Upper lobe of left lung (tissue), 4 donors: ENCODE measurements at regions not wholly inside any gene's neighbourhood (a gene's known extent, or its start where the extent isn't known, plus 50 kb on each side); places are given as distances from the start of the nearest gene placed in this dataset.

ENCODE experiments used
- POLR2A ChIP-seq, 4 donors: fragments of 450-650 bp; IDR thresholded peaks; one replicate each; pipeline ENCODE4 v1.5.1; 2016 to 2017; ENCODE audit warnings: antibody characterized with exemption in 4 of 4, mild to moderate bottlenecking in 2 of 4
- TF ChIP-seq, protein P1 (sequence below), 6 experiments: fragments of 450-650 bp in 4 of 6; fragments of 200-600 bp in 2 of 6; sonication (generic) in 2 of 6; IDR thresholded peaks; one replicate each; pipeline ENCODE4 v1.5.1; 2016 to 2019; ENCODE audit warnings: antibody characterized with exemption in 6 of 6

DNA sequence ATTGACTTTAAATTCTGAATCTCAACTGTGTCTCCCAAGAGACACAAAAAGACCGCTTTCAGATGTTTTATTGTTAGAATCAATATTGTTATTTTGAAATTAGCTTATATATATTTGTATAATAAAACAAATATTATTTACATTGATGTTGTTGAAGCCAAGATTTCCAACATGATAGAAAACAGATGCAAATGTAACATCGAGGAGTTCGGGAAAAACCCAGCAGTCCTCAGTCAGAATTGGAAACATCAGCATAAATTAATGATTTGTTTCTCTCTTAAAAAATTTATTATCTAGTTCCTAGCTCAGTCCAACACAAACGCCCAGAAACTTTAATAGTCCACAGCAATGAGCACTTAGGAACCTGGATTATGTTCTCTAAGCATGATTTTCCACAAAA is 1330.4 kb downstream of the TBC1D22A start:
- TF ChIP-seq, protein P1, sequence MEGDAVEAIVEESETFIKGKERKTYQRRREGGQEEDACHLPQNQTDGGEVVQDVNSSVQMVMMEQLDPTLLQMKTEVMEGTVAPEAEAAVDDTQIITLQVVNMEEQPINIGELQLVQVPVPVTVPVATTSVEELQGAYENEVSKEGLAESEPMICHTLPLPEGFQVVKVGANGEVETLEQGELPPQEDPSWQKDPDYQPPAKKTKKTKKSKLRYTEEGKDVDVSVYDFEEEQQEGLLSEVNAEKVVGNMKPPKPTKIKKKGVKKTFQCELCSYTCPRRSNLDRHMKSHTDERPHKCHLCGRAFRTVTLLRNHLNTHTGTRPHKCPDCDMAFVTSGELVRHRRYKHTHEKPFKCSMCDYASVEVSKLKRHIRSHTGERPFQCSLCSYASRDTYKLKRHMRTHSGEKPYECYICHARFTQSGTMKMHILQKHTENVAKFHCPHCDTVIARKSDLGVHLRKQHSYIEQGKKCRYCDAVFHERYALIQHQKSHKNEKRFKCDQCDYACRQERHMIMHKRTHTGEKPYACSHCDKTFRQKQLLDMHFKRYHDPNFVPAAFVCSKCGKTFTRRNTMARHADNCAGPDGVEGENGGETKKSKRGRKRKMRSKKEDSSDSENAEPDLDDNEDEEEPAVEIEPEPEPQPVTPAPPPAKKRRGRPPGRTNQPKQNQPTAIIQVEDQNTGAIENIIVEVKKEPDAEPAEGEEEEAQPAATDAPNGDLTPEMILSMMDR (IDR thresholded peaks at IDR 0.05) = no peak
- TF ChIP-seq POLR2A (IDR thresholded peaks at IDR 0.05) = no peak
